ENCODE measurements at regions not wholly inside any gene's neighbourhood (a gene's known extent, or its start where the extent isn't known, plus 50 kb on each side); places are given as distances from the start of the nearest gene placed in this dataset.

- Mint-ChIP-seq H3K9me3 (ENCODE audit: unreplicated experiment) (peaks cover 18% of the 10 kb centered on the region), H3K36me3 (ENCODE audit: unreplicated experiment) (no peaks in the 10 kb centered on the region), H3K27ac (ENCODE audit: unreplicated experiment) (no peak overlapping the region), H3K27me3 (ENCODE audit: unreplicated experiment) (no peaks in the 10 kb centered on the region), H3K4me3 (ENCODE audit: unreplicated experiment) (no peak overlapping the region), H3K4me1 (ENCODE audit: unreplicated experiment) (no peaks in the 10 kb centered on the region)
- TF ChIP-seq CTCF (IDR thresholded peaks at IDR 0.05) = no peak
- DNase-seq (ENCODE audit: extremely low spot score, unreplicated experiment) = no peak
These were observed 118.5 kb downstream of the MYCN start for GRCh38 chr2:16058747-16059358.

GRCh38 chr2:16058256-16058655, 117.9 kb downstream of the MYCN start:
- Mint-ChIP-seq H3K9me3 (ENCODE audit: unreplicated experiment) (peaks cover 18% of the 10 kb centered on the region), H3K4me3 (ENCODE audit: unreplicated experiment) (no peak overlapping the region)

GRCh38 chr2:16057661-16058060, 117.3 kb downstream of the MYCN start:
- Mint-ChIP-seq H3K36me3 (ENCODE audit: unreplicated experiment) (no peaks in the 10 kb centered on the region), H3K9me3 (ENCODE audit: unreplicated experiment) (peaks cover 21% of the 10 kb centered on the region), H3K27me3 (ENCODE audit: unreplicated experiment) (no peaks in the 10 kb centered on the region), H3K27ac (ENCODE audit: unreplicated experiment) (no peak overlapping the region), H3K4me1 (ENCODE audit: unreplicated experiment) (no peaks in the 10 kb centered on the region), H3K4me3 (ENCODE audit: unreplicated experiment) (no peak overlapping the region)
- no peak for TF ChIP-seq CTCF (IDR thresholded peaks at IDR 0.05)
- DNase-seq (ENCODE audit: extremely low spot score, unreplicated experiment) = no peak

More at GRCh38 chr2:16058256-16058655, 117.9 kb downstream of the MYCN start:
- Mint-ChIP-seq H3K27ac (ENCODE audit: unreplicated experiment) (no peak overlapping the region), H3K36me3 (ENCODE audit: unreplicated experiment) (no peaks in the 10 kb centered on the region), H3K4me1 (ENCODE audit: unreplicated experiment) (no peaks in the 10 kb centered on the region), H3K27me3 (ENCODE audit: unreplicated experiment) (no peaks in the 10 kb centered on the region)
- no peak for TF ChIP-seq CTCF (IDR thresholded peaks at IDR 0.05)
- no peak for DNase-seq (ENCODE audit: extremely low spot score, unreplicated experiment)

GRCh38 chr2:16055848-16056580, 115.7 kb downstream of the MYCN start:
- Mint-ChIP-seq H3K9me3 (ENCODE audit: unreplicated experiment) (peaks cover 12% of the 10 kb centered on the region), H3K27me3 (ENCODE audit: unreplicated experiment) (no peaks in the 10 kb centered on the region)

More at GRCh38 chr2:16055848-16056580, 115.7 kb downstream of the MYCN start:
- DNase-seq (ENCODE audit: extremely low spot score, unreplicated experiment) = no peak
- H3K4me1 Mint-ChIP-seq (ENCODE audit: unreplicated experiment) = no peaks in the 10 kb centered on the region
- no peak overlapping the region for H3K27ac Mint-ChIP-seq (ENCODE audit: unreplicated experiment)
- H3K36me3 Mint-ChIP-seq (ENCODE audit: unreplicated experiment) = no peaks in the 10 kb centered on the region
- no peak for TF ChIP-seq CTCF (IDR thresholded peaks at IDR 0.05)
- no peak overlapping the region for H3K4me3 Mint-ChIP-seq (ENCODE audit: unreplicated experiment)

All from osteocyte (in vitro differentiated cells).